LNCAP (cell line): ENCODE measurements at regions not wholly inside any gene's neighbourhood (a gene's known extent, or its start where the extent isn't known, plus 50 kb on each side); places are given as distances from the start of the nearest gene placed in this dataset.

Experiments
- CTCF ChIP-seq: fragments of 450-650 bp; IDR thresholded peaks from 2 replicates; pipeline ENCODE4 v1.5.1; 2017; ENCODE audit warnings: mild to moderate bottlenecking

DNA sequence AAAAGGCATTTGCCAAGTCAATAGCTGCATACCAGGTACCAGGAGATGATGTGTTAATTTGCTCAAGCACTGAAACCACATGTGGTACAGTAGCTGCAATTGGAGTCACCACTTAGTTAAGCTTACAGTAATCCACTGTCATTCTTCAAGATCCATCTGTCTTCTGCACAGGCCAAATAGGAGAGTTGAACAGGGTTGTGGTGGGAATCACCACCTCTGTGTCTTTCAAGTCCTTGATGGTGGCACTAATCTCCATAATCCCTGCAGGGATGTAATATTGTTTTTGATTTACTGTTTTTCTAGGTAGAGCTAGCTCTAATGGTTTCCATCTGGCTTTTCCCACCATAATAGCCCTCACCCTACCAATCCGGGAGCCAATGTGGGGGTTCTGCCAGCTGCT lies 91.9 kb downstream of the FCRL5 start:
- no peak for TF ChIP-seq CTCF

DNA sequence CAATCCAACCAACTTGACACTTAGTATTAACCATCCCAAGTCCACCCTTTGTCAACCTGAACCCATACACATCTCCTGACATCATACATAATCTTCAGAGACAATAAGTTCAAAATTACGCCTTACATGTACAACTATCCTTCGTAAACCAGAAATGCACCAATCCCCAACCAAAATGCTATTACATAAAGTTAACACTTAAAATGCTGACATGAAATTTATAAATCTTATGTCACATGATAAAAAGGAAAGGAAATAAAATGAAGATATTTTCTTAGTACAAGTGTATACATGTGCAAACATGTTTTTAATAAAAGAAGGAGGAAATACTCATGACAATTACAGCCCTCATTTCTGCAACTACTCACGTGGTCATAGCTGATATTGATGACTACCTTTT lies 95.0 kb downstream of the FCRL5 start:
- no peak for TF ChIP-seq CTCF

DNA sequence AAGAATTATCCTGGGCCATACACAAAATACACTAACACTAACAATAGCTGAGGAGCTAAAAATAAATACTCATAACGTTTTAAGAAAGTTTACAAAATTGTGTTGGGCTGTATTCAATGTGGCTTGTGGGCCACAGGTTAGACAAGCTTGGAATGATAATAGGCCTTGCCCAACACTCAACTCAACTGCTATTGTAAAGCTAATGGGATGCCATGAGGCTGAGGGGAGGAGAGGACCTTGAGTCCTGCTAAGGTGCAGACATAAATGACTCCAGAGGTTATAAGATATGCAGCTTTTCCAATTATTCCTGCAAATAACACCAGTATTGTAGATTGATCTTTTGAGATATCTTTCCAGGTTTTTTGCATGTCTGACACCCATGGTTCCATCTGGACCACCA lies 97.0 kb downstream of the FCRL5 start:
- TF ChIP-seq CTCF = no peak

- TF ChIP-seq CTCF = no peak
These were observed 102.2 kb downstream of the FCRL5 start for GRCh38 chr1:157450106-157450505.

DNA sequence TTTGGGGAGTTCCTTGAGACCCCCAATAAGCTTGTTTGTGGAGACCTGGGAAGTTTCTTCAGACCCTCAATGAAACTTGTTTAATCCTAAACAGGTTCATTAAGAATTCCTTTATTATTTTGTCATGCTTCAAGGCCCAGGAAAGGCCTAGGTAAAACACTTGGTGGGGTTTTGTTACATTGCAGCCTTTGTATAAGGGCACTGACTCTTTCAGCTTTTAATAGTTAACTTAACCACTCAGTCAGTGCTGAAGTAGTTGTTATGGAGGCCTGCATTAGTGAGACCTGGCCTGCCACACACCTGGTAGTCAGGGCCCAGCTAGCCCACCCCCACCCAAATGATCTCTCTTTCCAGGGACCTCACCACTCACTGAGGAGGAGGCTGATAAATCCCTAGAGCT lies 103.7 kb downstream of the FCRL5 start:
- no peak for TF ChIP-seq CTCF

GRCh38 chr1:157442065-157442464 lies 110.2 kb downstream of the FCRL5 start:
- no peak for TF ChIP-seq CTCF

- TF ChIP-seq CTCF = no peak
These were observed 112.9 kb downstream of the FCRL5 start for GRCh38 chr1:157439302-157439954.

DNA sequence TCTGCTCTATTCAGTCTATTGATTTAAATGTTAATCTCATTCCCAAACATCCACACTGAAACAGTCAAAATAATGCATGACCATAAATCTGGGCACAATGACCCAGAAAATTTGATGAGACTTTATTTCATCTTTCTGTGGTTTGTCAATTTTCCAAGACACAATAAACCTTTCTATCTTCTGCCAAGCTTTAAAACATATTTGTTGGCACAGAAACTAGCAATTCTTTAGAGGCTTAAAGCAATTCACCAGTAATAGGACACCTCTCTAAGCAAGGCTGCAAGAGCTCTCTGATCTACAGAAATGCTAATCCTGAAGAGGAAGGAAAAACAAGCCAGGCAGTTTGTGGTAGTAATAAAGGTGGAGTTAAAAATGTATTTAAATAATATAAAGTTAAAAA lies 113.7 kb downstream of the FCRL5 start:
- TF ChIP-seq CTCF = no peak
